ENCODE measurements at regions not wholly inside any gene's neighbourhood (a gene's known extent, or its start where the extent isn't known, plus 50 kb on each side); places are given as distances from the start of the nearest gene placed in this dataset.

GRCh38 chr6:1054653-1055014 is 257.3 kb upstream of the FOXQ1 start:
- DNase-seq: no peak

DNA sequence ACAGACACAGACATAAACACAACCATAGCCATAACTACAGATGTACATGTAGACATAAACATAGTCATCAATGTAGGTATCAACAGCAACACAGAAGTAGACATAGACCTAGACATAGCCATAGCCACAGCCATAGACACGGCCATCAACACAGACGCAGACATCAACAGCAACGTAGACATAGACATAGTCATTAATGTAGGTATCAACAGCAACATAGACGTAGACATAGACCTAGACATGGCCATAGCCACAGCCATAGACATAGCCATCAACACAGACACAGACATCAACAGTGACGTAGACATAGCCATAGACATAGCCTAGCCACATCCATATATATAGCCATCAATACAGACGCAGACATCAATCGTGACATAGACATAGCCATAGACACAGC is 258.3 kb upstream of the FOXQ1 start:
- DNase-seq: no peak

GRCh38 chr6:1052262-1052661 is 259.6 kb upstream of the FOXQ1 start:
- DNase-seq: no peak

DNA sequence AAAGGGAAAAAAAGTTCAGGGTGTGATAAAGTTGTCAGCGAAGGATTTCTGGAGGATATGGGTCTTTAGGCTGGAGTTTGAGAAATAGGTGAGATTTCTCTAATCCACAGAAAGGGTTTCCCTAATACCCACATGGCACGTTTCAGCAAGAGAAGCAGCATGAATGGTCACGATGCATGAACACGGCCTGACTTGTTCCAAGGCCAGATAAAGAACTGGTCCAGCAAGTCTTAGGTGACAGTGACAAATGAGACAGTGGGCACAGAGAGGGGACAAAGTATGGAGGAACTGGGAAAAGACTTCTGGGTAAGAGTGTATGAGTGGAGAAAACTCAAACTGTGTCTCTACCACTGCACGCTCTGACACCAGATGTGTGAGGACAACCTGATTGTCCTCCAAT is 262.0 kb upstream of the FOXQ1 start:
- no peak for DNase-seq

DNA sequence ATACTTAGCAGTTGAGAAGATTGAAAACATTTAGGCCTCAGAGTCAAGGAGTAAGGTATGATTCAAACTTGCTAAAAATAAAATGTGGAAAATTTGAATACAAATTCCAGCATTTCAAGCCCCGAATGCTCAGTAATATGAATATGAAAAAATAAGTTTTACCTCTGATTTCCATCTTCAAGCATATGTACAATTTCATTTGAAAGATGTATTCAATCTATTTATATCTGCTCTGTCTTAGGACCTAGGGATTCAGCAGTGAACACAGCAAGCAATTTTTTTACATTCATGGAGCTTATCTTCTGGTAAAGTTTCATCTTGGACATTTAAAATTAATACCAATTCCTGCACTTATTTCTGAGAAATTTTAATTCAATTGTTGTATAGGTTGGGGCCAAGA is 262.7 kb upstream of the FOXQ1 start:
- no peak for DNase-seq

DNA sequence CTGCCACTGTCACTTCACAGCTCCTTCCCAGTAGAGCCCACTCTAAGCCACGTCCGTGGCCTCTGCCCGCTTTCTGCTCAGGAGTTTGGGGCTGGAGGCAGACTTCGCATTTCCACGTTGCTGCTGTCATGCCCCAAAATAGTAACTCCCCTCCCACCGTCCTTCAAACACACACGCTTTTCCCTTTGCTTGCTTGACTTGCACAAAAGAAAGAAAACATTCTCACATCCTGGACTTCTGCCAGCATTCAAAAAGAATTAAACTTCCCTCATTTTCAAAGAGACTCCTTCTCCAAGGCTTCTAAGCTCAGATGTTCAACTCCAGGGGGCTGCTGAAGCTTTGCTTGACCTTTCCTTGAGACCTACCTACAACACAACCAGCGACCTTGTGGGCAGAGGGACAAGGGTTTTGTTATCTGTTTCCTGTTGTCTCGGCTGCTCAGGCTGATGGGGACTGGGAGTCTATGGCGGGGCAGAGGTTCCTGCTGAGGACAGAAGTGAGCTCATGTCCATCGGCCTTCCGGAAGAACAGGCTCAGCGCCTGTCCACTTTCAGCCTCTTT is 263.8 kb upstream of the FOXQ1 start:
- DNase-seq: no peak

DNA sequence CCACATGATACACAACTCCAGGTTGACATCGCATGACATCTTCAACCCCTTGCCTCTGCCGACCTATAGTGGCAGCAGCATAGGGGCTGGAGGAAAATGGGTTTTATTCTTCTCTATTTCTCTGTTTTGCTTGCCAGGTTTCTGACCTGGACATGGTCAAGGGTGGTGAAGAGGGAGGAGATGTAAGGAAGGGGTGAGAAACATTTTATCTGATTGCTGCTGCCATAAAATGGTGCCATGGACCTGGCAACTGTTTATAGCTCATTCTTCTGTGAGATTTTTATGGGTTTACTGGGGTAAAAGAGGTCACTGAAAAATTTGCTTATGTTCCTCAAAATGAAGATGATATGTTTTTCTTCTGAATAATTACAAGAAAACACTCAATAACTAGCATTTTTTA is 266.7 kb upstream of the FOXQ1 start:
- no peak for DNase-seq

DNA sequence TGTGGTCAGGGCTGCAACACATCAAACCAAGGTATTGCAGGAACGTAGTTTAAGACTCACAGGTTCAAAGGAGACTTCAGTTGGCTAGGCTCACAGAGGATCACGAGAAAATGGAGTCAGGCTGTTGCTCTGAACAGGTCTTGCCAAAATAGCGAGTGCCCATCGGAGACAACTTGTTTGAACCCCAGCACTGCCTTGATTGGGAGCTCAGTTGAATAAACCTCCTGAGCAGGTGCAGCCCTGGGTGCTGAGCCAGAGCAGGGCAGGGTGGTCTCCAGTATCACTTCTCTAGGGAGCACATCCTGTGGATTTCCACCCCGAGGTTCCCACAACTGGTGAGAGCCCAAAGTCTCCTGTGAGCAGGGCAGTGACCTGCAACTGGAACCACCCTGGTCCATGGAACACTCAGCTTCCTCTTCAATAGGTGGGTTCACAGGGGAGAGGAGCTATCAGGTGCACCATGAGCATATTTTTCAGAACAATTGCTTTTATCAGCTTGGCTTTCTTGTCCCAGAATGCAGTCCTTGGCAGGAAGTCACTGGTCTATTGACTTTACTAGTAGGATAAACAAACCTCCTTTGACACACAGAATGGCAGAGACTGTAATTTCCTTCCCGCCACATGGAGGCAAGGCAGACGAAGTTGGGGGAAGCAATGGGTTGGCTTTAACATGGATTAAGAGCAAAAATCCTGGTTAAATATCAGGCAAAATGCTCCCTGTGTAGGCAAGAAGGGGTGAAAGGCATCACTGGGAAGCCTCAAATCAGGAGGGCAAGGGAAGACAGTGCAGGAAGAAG is 267.7 kb upstream of the FOXQ1 start:
- no peak for DNase-seq

DNA sequence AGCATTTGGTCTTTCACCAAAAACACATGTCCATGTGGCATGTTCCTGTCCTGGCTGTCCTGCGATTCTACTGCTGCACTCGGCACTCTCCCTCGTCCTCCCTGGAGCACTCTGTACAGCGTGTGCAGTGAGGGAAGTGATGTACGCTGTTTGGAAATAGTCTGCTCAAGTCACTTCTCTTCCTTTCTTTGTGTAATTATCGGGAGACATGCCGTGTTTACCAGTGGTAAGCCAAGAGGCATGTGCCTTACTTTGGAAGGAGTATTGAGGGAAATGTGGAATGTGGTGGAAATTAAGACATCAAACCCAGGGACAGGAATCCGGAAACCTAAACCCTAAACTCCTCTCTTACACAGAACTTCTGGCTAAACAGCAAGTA is 268.5 kb upstream of the FOXQ1 start:
- DNase-seq: no peak

- DNase-seq: no peak
Measured at GRCh38 chr6:1042583-1043457, 269.1 kb upstream of the FOXQ1 start.

DNA sequence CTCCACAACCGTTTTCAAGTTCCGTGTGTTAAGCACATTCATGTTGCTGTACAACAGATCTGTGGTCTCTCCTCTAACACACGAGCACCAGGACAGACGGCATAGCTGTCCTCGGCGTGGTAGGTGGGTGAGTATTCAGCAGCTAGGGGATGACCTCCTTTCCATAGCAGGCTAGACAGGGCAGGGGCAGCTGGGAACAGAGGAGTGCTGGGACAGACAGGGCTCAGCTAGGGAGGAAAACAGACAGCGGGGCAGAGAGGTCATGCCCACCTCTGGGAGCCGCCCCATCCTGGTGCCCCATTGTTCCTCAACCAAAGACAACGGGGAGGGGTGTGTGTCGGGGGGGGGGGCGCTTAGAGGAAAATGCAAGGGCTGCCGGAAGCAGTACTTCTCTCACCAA is 271.5 kb upstream of the FOXQ1 start:
- no peak for DNase-seq

GRCh38 chr6:1039746-1040145 is 272.2 kb upstream of the FOXQ1 start:
- no peak for DNase-seq

DNA sequence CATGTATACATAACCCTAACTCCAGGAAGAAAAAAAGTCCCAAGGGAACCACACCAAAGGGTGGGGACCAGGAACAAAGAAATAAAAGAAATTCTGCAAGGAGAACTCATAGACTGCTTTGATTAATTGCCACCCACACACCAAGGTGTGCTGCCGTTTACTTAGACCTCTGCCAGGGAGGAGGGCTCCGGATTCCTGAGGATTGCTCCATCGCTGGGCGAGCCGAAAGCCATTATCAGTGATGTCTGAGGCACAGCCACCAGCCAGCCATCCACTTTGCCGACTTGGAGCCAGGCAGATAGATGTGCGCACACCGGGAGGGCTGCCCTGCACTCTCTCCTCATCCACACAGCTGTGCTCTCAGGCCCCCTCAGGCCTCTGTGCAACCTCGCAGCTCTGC is 272.7 kb upstream of the FOXQ1 start:
- DNase-seq: no peak

- DNase-seq: no peak
Measured at GRCh38 chr6:1037430-1038202, 274.3 kb upstream of the FOXQ1 start.

- DNase-seq: no peak
Measured at GRCh38 chr6:1035401-1035800, 276.5 kb upstream of the FOXQ1 start.

DNA sequence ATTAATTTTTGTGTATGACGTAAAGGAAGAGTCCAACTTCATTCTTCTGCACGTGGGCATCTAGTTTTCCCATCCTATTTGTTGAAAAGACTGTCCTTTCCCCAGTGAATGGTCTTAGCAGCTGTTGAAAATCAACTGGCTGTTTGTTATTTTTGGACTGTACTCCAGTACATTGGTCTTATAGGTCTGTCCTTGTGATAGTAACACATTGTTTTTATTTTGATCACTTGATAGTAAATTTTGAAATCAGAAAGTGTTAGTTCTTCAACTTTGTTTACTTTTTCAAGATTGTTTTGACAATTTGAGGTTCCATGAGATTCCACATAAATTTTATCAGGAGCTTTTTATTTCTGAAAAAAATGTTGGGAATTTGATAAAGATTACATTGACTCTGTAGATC is 280.2 kb upstream of the FOXQ1 start:
- DNase-seq: no peak

DNA sequence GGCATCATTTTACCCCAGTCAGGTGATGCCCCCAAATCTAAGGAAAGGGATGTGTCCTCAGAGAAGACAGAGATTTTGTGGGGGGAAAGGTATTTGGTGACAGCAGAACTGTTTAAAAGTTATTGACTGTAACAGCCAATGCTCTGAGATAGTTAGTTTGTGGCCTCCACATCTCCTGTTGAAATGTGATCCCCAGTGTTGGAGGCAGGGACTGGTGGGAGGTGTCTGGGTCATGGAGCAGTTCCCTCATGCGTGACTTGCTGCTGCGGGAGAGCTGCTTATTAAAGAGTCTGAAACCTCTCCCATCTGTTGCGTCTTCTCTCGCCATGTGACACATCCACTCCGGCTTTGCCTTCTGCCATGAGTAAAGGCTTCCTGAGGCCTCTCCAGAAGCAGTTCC is 282.8 kb upstream of the FOXQ1 start:
- DNase-seq: no peak

GRCh38 chr6:1028723-1029122 is 283.2 kb upstream of the FOXQ1 start:
- DNase-seq: no peak

- no peak for DNase-seq
Measured at GRCh38 chr6:1027795-1028569, 283.9 kb upstream of the FOXQ1 start.

GRCh38 chr6:1027109-1027794 is 284.6 kb upstream of the FOXQ1 start:
- DNase-seq: no peak

- DNase-seq: no peak
Measured at GRCh38 chr6:1025821-1026220, 286.1 kb upstream of the FOXQ1 start.

- no peak for DNase-seq
Measured at GRCh38 chr6:1024587-1024986, 287.3 kb upstream of the FOXQ1 start.
